NCI-H526 (cell line): ENCODE measurements at regions not wholly inside any gene's neighbourhood (a gene's known extent, or its start where the extent isn't known, plus 50 kb on each side); places are given as distances from the start of the nearest gene placed in this dataset.

Experiments
- DNase-seq, 2 experiments: peaks; one replicate each; lab custom pipeline; 2025; lab: John Stamatoyannopoulos, UW

GRCh38 chr5:74288448-74289108 is 351.9 kb downstream of the ENC1 start:
- DNase-seq: no peak

DNA sequence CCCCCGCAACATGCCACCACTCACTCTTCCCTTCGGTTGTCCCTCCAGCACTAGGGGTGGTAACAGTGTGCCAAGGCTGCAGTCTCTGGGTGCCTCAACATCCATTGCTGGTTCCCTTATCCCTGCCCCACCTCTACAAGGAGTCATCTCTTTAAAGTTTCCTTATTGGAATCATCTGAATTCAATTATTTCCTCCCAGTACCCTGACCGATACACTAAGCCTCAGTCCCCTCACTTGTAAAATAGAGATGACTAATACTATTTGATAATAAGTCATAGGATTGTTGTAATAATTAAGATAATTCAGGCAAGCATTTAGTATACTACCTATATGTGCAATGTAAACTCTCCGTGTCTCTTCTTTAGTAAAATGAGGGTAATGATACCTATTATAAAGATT is 352.5 kb downstream of the ENC1 start:
- no peak for DNase-seq

- no peak for DNase-seq
Measured at GRCh38 chr5:74286734-74287695, 353.5 kb downstream of the ENC1 start.

DNA sequence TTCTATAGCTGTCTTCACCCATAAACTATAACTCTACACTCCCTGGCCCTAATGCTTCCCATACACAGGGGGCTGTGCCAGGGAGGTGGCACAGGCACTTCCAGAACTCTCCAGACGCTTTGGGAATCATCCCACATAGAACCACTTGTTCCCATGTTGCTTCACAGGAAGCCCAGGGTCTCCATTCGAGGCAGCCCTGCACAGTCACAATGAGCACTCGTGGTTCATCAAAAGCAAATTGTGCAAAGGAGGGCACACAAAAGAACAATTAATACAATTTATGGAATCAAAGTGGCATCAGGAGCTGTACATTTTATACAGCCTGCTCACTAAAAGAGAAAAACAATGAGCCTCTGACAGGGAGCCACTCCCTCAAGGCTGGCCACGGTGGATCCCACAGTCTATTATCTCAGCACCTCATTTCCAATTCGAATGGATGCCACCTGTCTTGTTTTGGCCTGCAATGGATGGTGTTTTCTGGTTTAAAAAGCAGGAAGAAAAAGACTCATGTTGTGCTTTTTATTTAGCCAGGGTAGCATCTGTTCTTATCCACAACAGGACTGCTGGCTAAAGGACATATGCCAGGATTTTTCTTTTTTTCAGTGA is 354.8 kb downstream of the ENC1 start:
- DNase-seq: no peak

- DNase-seq: no peak
Measured at GRCh38 chr5:74282490-74282889, 358.0 kb downstream of the ENC1 start.

GRCh38 chr5:74281166-74281565 is 359.4 kb downstream of the ENC1 start:
- DNase-seq: peak in 1 of 2 experiments; percentile 21

DNA sequence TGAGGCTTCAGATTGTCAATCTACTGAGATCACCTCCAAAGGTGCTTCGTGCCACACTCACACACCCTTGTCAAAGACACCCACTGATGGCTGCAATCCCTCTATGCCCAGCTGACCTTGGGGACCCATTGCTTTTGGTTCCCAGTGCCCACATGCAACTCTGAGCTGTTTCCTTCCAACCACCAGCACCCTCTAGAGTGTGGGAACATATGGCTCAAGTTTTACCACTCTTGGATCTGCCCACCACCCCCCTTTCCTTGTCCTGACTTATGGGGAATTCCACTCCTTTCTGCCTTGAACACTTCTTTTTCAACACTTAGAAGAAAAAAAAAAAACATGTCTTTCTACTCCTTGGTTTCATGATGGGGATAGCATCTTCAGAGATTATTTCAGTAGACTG is 360.2 kb downstream of the ENC1 start:
- DNase-seq: no peak

GRCh38 chr5:74279244-74279643 is 361.3 kb downstream of the ENC1 start:
- no peak for DNase-seq

DNA sequence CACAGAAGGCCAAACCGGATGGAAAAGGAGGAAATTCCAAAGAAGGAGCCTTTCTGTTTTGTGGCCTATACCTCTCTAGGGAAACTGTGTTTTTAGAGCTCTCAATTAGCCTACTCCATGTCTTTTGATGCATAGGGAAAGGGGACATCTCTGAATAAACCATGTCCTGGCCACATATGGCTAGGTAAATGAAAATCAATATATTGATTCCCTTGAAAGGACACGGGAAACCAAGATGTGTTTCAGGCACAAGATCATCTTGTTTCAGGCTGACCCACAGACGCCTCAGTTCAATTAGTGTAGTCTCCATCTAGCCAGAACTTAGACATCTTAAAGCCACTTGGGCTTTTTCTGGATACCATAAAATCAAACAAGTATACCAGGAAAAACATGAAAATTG is 363.1 kb downstream of the ENC1 start:
- no peak for DNase-seq

DNA sequence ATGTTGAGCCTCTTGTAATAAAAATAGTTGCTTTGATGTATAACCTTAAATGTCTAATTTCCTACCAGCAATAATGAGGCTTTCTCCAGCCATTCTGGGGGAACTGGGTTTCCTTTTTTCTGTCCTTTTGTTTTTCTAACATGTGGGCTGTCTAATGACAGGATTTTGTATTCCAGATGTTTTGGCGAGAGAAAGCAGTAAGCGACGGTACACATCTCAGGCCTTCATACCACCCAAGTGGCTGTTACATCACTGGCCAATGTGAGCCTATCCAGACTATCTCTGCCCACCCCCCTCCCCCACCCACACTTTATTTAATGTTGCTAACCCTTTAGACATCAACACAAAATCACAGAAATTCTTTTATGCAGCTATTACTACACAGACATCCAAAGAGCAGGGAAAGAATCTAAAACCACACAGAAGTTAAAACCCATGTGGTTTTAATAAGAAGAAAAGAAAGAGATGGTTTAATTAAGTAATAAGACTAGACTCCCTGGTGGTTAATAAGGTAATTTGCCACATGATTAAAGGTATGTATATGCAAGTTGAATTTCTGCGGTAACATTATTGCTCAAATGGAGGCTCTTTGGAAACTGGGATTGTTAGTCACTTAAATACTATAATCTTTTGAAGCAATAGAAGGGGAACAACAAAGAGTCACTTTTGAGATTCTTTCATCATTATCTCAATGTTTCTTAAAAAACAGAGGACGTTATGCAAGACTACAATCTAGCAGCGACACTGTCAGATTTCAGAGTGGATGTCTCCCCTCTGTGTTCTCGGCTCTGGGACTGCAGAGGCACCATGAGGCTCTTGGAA is 365.1 kb downstream of the ENC1 start:
- no peak for DNase-seq

GRCh38 chr5:74274326-74274725 is 366.2 kb downstream of the ENC1 start:
- DNase-seq: no peak

DNA sequence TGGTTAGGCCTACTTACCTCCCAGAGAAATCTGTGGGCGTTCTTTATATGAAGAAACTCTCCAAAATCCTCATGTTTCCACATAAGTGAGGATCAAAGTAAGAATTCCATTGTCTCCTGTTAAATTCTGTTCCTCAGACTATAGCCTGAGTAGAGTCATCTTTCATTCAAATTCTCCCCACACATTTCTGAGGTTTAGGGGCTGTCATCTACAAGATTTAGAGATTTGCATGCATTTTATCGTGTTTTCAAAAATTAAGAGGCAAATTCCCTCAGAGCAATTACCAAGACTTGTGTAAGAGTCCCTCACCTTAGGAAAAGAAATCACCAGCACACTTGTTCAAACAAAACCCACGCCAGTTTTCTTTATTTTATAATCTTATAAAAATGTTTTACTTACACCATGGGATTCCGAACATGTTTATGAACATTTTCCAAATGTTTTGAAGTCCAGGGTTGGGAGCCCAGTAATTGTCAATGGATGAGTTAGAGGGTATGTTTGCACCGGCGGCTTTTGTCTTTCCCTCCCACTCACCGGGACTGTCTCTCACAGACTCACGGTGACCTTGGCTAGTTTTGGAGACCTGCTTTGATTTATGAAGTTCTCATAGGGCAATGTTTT is 367.6 kb downstream of the ENC1 start:
- no peak for DNase-seq

DNA sequence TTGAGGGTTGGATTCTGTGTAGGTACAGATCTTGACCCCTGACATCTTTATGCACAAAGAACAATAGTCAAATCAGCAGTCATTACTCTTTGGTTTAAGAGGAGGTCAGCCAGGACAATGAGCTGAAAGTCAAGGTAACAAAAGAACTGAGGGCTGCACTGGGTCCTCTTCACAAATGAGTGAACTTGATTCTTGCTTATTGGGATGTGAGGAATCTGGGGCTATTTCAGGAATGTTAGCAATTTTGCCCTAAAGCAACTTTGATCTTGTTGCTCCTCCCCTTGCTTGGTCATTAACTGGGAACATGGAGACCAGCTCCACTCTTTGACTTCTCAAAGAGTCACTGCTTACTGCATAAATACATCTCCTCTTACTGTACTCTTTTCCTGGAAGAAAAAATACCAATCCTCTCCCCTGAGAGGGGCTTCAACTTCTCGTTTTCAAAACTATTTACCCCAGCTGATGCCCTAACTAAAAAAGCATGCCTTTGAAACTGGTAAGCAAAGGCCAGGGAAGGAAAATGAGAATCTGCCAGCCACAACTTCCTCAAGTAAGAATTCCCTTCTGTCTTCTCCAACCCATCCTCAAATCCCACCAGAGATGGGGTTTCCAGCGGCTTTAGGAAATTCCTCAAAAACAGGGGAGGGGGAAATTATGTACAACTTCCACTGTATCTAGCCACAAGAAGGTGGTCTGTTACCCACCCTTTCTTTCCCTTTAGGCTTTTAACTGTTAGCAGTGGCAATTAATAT is 368.3 kb downstream of the ENC1 start:
- DNase-seq: no peak

DNA sequence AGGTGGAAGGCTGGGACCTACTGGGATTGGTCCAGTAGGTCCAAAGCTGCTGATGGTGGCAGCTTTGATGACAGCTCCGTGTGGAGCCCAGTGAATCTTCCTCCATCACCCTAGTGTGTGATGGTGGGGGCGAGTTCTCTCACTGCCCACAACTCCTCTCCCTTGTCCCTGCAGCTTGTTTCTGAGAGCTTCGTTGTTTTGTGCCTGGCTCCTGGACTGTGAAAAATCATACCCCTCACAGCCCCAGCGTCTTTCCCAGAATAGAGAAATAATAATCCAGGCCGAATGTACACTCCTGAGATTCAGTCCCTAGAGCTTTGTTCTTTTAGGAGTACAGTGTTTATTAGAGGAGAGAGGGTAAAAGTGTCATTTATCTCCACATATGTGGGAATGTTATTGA is 372.2 kb downstream of the ENC1 start:
- DNase-seq: no peak

DNA sequence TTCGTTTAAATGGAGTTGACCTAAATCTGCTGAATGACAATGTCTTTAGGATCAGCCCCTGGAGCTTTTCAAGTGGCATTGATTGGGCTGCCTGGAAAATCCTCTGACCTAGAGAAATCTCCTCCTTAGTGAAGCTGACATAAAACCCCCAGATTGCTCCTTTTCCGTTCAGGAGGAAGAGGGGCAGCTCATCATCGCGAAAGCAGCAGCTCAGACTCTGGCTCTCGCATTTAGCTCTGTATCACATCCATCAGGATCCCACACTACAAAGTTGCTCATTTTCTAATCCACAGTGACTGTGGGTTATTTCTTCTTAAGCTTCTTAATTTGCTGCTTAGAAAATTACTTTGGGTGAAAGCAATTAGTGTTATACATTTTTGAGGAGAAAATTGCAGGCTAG is 373.7 kb downstream of the ENC1 start:
- DNase-seq: no peak

DNA sequence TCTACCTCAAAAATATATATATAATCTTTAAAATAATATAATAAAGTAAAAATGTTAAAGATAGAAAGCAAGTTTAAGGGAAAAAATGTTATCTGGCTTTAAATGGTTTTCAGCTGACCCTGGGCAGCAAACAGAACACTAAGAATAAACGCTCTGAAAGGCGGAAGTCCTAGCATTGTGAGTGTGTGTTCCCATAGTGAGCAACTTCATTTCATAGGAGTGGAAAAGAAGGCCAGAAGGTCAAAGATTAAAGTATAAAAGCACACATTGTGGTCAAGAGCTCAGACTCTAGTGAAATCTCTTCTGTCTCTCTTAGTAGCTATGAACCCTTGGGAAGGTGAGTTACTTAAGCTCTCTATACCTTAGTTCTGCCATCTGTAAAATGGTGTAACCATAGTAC is 374.4 kb downstream of the ENC1 start:
- no peak for DNase-seq

DNA sequence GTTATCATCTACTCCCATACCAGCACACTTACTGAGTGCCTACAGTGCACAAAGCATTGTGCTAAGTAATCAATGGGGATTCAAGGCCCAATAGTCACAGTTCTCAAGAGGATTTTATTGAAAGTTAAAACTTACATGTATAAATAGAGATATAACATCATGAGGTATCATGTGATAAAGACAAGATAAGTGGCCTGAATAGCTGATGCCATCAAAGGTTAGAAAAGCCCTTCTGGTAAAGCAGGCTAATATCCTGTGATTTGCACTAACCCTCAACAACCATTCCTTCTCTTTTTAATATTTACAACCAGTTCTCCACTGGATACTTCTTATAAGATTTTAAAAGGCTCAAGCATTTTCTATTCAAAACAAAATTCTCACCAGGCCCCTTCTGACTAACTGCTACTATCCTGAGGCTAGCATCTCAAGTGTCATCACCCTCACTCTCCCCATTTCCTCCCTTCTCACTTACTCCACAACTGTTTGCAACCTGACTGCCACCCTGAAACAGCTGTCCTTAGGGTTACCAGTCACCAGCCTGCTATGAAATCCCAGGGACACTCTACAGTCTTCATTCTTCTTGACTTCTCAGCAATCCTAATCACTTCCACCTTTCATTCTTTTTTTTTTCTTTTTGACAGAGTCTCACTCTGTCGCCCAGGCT is 377.9 kb downstream of the ENC1 start:
- no peak for DNase-seq

- DNase-seq: no peak
Measured at GRCh38 chr5:74261866-74262265, 378.7 kb downstream of the ENC1 start.

GRCh38 chr5:74261421-74261820 is 379.1 kb downstream of the ENC1 start:
- no peak for DNase-seq

- no peak for DNase-seq
Measured at GRCh38 chr5:74259572-74259971, 381.0 kb downstream of the ENC1 start.
